K562 (cell line): ENCODE measurements at regions not wholly inside any gene's neighbourhood (a gene's known extent, or its start where the extent isn't known, plus 50 kb on each side); places are given as distances from the start of the nearest gene placed in this dataset.

ENCODE experiments used
- BMI1 ChIP-seq: fragments of 150-350 bp; IDR thresholded peaks from 2 replicates; pipeline ENCODE4 v1.6.1; 2014; ENCODE audit warnings: low read length
- CEBPB ChIP-seq: fragments of 450-650 bp; IDR thresholded peaks from 2 replicates; pipeline ENCODE4 v1.6.1; 2016; ENCODE audit warnings: missing genetic modification characterization, missing compliant biosample characterization
- CEBPG ChIP-seq, 3 experiments: fragments of 200-800 bp in 1 of 3; sonication (Bioruptor generic) in 1 of 3; sonication (generic) in 1 of 3; formaldehyde crosslinking in 1 of 3; IDR thresholded peaks in 2 of 3; conservative IDR thresholded peaks in 1 of 3; 2 replicates each; pipeline versions ENCODE4 v1.6.1 to v1.8.0; 2016 to 2022; ENCODE audit warnings: missing compliant biosample characterization in 2 of 3, missing genetic modification characterization in 2 of 3, mild to moderate bottlenecking in 1 of 3, missing genetic modification reagents in 1 of 3
- DACH1 ChIP-seq: fragments of 450-650 bp; IDR thresholded peaks from 2 replicates; pipeline ENCODE4 v1.6.1; 2018; ENCODE audit not compliant: partially characterized antibody
- FOXA3 ChIP-seq, 2 experiments: fragments of 450-650 bp in 1 of 2; sonication (generic) in 1 of 2; formaldehyde crosslinking; IDR thresholded peaks in 1 of 2; conservative IDR thresholded peaks in 1 of 2; 2 replicates each; pipeline versions ENCODE4 v1.4.0 to v1.8.0; 2020 to 2022; ENCODE audit warnings: mild to moderate bottlenecking in 2 of 2, missing genetic modification reagents in 1 of 2
- KLF16 ChIP-seq: IDR thresholded peaks from 2 replicates; pipeline ENCODE4 v1.6.1; 2016; ENCODE audit warnings: antibody characterized with exemption
- MLX ChIP-seq, 2 experiments: fragments of 450-650 bp in 1 of 2; sonication (generic) in 1 of 2; formaldehyde crosslinking; conservative IDR thresholded peaks; 2 replicates each; pipeline versions ENCODE4 v1.4.0 to v1.8.1; 2020 to 2022; ENCODE audit warnings: mild to moderate bottlenecking in 1 of 2, missing genetic modification reagents in 1 of 2
- MXI1 ChIP-seq: IDR thresholded peaks from 2 replicates; pipeline ENCODE4 v1.6.1; 2011; ENCODE audit warnings: low read depth, mild to moderate bottlenecking, improper control_type of control experiment, low read length
- SRSF3 ChIP-seq: fragments of 200-400 bp; formaldehyde crosslinking; IDR thresholded peaks from 2 replicates; pipeline ENCODE4 v1.6.1; 2016; ENCODE audit warnings: mild to moderate bottlenecking, low read length, moderate library complexity; ENCODE audit not compliant: insufficient read depth
- TRIM24 ChIP-seq, 2 experiments: fragments of 450-650 bp; IDR thresholded peaks; 2 replicates each; pipeline ENCODE4 v1.6.1; 2016
- ZC3H8 ChIP-seq: fragments of 450-650 bp; IDR thresholded peaks from 2 replicates; pipeline ENCODE4 v1.6.1; 2017
- ZNF277 ChIP-seq: fragments of 250-450 bp; sonication (Bioruptor Pico); IDR thresholded peaks from 2 replicates; pipeline ENCODE4 v1.8.0; 2022; ENCODE audit warnings: inconsistent platforms, mild to moderate bottlenecking, moderate library complexity, borderline replicate concordance
- TF ChIP-seq, protein P1 (sequence below), 2 experiments: fragments of 450-650 bp in 1 of 2; sonication (generic) in 1 of 2; formaldehyde crosslinking in 1 of 2; IDR thresholded peaks in 1 of 2; conservative IDR thresholded peaks in 1 of 2; 2 replicates each; pipeline versions ENCODE4 v1.6.1 to v1.8.1; 2016 to 2023; ENCODE audit warnings: mild to moderate bottlenecking in 2 of 2, moderate library complexity in 2 of 2, inconsistent platforms in 1 of 2, missing genetic modification reagents in 1 of 2
- TF ChIP-seq, protein P2 (sequence below): fragments of 450-650 bp; IDR thresholded peaks from 2 replicates; pipeline ENCODE4 v1.6.1; 2016; ENCODE audit warnings: missing biosample characterization, missing genetic modification characterization
- TF ChIP-seq, protein P3 (sequence below): sonication (generic); formaldehyde crosslinking; IDR thresholded peaks from 2 replicates; pipeline ENCODE4 v1.8.0; 2023; ENCODE audit warnings: mild to moderate bottlenecking, missing genetic modification reagents

- TF ChIP-seq, protein P1, sequence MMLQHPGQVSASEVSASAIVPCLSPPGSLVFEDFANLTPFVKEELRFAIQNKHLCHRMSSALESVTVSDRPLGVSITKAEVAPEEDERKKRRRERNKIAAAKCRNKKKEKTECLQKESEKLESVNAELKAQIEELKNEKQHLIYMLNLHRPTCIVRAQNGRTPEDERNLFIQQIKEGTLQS (IDR thresholded peaks at IDR 0.05) = peak; percentile 64
- TF ChIP-seq, protein P1 (CRISPR knock-in tag; conservative IDR thresholded peaks at IDR 0.05) = no peak
- TF ChIP-seq ZC3H8 = no peak
- TF ChIP-seq TRIM24 (IDR thresholded peaks at IDR 0.05) = peak in 1 of 2 experiments; percentile 38; a peak in 1 of 4 replicates
- no peak; a peak in 1 of 4 replicates for TF ChIP-seq FOXA3 (CRISPR knock-in tag; conservative IDR thresholded peaks at IDR 0.05 in 1 of 2, IDR thresholded peaks at IDR 0.05 in 1 of 2)
- 0 out of 2 replicates have a peak, but pooled peaks have one; percentile 99 for TF ChIP-seq CEBPG (CRISPR knock-in tag; IDR thresholded peaks at IDR 0.05)
- peak in 1 of 2 experiments; percentile 99; a peak in 2 of 4 replicates for TF ChIP-seq CEBPG (tag; conservative IDR thresholded peaks at IDR 0.05 in 1 of 2, IDR thresholded peaks at IDR 0.05 in 1 of 2)
- TF ChIP-seq, protein P2, sequence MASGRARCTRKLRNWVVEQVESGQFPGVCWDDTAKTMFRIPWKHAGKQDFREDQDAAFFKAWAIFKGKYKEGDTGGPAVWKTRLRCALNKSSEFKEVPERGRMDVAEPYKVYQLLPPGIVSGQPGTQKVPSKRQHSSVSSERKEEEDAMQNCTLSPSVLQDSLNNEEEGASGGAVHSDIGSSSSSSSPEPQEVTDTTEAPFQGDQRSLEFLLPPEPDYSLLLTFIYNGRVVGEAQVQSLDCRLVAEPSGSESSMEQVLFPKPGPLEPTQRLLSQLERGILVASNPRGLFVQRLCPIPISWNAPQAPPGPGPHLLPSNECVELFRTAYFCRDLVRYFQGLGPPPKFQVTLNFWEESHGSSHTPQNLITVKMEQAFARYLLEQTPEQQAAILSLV (tag) = peak; percentile 90
- TF ChIP-seq MXI1 = no peak
- TF ChIP-seq KLF16 = no peak
- no peak for TF ChIP-seq ZNF277
- TF ChIP-seq, protein P3, sequence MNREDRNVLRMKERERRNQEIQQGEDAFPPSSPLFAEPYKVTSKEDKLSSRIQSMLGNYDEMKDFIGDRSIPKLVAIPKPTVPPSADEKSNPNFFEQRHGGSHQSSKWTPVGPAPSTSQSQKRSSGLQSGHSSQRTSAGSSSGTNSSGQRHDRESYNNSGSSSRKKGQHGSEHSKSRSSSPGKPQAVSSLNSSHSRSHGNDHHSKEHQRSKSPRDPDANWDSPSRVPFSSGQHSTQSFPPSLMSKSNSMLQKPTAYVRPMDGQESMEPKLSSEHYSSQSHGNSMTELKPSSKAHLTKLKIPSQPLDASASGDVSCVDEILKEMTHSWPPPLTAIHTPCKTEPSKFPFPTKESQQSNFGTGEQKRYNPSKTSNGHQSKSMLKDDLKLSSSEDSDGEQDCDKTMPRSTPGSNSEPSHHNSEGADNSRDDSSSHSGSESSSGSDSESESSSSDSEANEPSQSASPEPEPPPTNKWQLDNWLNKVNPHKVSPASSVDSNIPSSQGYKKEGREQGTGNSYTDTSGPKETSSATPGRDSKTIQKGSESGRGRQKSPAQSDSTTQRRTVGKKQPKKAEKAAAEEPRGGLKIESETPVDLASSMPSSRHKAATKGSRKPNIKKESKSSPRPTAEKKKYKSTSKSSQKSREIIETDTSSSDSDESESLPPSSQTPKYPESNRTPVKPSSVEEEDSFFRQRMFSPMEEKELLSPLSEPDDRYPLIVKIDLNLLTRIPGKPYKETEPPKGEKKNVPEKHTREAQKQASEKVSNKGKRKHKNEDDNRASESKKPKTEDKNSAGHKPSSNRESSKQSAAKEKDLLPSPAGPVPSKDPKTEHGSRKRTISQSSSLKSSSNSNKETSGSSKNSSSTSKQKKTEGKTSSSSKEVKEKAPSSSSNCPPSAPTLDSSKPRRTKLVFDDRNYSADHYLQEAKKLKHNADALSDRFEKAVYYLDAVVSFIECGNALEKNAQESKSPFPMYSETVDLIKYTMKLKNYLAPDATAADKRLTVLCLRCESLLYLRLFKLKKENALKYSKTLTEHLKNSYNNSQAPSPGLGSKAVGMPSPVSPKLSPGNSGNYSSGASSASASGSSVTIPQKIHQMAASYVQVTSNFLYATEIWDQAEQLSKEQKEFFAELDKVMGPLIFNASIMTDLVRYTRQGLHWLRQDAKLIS = no peak
- no peak for TF ChIP-seq BMI1
- TF ChIP-seq CEBPB = peak; percentile 100
- TF ChIP-seq DACH1 = peak; percentile 57
- TF ChIP-seq SRSF3 = no peak
- no peak for TF ChIP-seq MLX (CRISPR knock-in tag; conservative IDR thresholded peaks at IDR 0.05)
These were observed 99.2 kb upstream of the FGF3 start (continued) for GRCh38 chr11:69918231-69918937.
